NCI-H460 (cell line): ENCODE measurements at regions not wholly inside any gene's neighbourhood (a gene's known extent, or its start where the extent isn't known, plus 50 kb on each side); places are given as distances from the start of the nearest gene placed in this dataset.

ENCODE experiments used
- DNase-seq: peaks from one replicate; pipeline ENCODE4 v3.0.0-alpha.2; 2016; ENCODE audit warnings: low read depth; ENCODE audit errors: extremely low read depth

DNA sequence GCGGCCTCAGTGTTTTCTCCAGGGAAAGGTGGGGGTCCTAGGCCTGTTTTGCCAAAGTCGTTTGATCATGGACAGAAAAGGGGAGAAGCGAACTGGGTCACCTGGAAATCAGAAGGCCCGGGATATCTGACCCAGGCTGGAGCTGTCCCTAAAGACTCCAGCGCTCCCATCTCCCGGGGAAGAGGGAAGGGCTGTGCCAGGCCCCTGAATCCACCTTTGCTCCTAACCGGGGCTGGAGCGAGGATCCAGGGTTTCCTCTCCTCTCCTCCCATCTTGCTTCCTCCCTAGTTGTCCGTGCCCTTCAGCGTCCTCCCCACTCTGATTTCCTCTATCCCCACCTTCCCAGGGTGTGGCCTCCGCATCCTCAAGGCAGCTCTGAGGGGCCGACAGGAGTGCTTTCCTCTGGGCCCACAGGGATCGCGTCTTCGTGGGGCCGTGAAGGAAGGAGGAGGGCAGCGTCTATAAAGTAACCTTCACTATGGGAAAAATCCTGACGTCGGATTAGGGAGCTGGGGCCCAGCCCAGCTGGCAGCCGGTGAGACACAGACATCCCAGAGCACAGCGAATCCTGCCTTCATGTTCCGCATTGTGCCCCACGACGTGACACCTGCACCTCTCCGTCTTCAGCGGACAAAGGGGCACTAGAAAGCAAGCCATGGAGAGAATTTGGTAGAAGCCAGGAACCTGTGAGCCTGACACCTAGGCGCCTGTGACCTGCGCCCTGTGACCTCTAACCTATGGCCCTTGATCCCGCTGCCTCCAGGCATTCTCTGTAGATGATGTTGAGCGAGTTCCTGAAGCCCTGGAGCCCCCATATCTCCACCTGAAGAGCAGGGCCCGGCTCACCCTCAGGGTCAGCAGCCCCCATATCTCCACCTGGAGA is 212.7 kb upstream of the SALL3 start:
- DNase-seq = no peak

GRCh38 chr18:78767648-78768071 is 212.0 kb upstream of the SALL3 start:
- no peak for DNase-seq

DNA sequence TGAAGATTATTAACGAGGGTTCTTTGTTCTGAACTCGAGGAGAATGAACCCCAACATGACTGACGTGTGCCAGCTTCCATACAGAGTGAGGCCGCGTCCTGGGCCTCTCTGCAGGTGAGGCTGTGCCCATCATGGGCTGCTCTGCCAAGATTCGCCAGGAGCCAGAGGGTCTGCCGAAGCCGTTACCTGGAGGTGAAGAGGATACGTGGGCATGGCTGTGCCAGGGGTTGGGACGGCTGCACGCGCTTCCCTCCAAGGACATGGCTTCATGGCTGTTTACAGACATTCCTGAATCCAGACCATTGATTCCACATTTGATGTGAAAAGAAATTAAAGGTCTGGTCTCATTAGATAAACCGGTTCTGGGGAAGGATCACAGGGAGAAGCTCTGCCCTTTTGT is 211.4 kb upstream of the SALL3 start:
- no peak for DNase-seq

- no peak for DNase-seq
These were observed 210.7 kb upstream of the SALL3 start for GRCh38 chr18:78768656-78769501.

DNA sequence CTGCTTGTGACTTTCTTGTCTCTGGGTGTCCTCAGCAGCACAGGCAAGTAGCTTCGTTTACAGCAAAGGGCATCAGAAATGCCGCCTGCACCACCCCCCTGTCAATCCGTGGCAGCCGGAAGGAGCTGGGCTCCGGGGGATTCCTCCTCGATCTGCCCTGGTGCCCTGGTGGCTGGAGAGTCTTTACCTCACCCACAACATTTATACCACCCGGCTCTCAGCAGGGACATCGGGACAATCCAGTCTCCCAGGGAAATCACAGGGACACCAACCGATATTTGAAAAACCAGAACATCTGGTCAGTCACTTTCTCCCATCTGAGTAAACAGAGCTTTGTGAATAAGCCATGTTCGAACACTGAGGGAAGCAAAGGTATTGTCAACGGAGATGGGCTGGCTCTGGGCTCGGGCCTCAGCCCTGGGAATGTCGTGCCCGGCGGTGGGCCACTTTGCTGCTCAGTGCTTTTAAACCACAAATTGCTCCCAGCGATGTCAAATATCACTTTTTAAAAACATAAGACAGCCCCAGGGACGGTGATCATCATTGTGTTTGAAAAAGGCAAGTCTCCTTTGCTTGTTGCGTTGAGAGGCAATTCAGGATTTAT is 210.0 kb upstream of the SALL3 start:
- DNase-seq = no peak

- DNase-seq = no peak
These were observed 209.3 kb upstream of the SALL3 start for GRCh38 chr18:78770139-78770822.

GRCh38 chr18:78770823-78771139 is 208.8 kb upstream of the SALL3 start:
- DNase-seq = no peak

- DNase-seq = no peak
These were observed 207.9 kb upstream of the SALL3 start for GRCh38 chr18:78771496-78772359.

DNA sequence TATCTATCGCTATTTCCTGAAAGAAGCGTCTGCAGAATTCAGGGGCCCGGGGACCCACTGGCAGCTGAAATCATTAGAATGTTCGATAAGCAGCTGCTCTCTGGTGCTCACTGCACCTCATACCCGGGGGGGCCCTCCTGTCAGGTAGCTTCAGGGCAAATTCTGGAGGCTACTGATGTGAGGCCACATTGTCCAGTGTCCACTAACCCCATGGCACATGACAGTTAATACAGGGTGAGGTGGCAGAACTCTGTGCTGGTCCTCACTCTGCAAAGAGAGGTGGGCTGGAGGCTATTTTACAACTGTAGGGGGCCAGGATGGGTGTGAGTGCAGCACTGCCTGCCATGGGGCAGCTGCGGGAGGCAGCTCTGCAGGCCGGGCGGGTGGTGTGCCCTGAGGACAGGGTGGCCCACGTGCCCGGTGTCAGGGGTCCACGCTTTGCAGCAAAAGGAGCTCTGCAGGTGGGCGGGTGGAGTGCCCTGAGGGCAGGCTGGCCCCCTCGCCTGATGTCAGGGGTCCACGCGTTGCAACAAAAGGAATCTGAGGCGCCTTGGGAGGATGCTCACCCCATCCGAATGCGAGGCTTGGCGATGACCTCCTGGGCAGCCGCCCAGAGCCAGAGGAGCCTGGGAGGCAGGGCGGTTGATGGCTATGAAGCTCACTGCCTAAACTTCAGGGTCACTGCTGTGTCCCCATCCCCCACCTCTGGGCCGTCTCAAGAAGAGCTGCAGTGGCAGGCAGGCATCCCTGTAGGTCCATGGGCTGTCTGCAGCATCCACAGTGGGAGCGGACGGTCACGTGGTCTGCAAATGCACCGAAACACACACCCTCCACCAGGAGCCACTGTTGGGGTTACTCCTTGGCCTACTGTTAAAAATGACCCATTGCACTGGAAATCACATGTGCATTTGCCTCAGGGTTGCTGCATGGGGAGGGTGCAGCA is 207.0 kb upstream of the SALL3 start:
- DNase-seq = no peak

- DNase-seq = no peak
These were observed 206.3 kb upstream of the SALL3 start for GRCh38 chr18:78773303-78773755.

- DNase-seq = no peak
These were observed 205.8 kb upstream of the SALL3 start for GRCh38 chr18:78773819-78774218.

DNA sequence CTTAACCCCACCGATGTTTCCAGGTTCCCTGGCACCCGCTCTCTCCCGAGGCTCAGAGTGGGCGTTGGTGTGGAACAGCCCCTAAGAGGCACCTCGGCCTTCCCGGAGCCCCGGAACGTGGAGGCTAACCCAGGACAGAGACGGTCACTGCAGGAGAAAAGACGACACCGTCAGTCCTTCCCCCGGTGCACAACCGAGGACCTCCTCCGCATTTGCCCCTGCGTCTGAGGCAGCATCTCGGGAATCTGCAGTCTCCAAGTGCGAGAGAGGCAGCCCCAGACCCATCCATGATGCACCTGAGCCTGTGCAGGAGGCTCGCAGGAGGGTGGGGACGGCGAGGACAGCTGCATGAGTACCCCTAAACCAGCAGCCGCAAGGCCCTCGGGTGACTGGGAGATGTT is 204.9 kb upstream of the SALL3 start:
- no peak for DNase-seq

- DNase-seq = no peak
These were observed 203.5 kb upstream of the SALL3 start for GRCh38 chr18:78776151-78776550.

- no peak for DNase-seq
These were observed 202.8 kb upstream of the SALL3 start for GRCh38 chr18:78776706-78777285.

DNA sequence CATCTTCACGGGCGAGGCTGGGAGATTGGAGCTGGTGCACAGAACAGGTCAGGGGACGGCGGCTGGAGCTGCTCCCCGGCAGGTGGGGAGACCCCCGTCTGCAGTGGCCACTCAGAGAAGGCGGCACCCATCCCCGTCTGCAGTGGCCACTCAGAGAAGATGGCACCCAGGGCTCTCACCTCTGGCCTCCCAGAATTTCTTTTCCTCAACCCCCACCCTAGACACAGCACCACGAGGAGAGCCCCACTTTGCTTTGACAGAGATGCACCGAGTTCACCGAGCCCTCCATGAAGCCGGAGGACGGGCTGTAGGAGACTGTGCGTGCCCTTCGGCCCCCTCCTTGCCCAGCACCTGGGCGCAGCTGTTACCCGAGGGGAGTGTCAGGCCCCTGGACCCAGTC is 201.6 kb upstream of the SALL3 start:
- DNase-seq = no peak

- DNase-seq = no peak
These were observed 201.0 kb upstream of the SALL3 start for GRCh38 chr18:78778651-78779050.

DNA sequence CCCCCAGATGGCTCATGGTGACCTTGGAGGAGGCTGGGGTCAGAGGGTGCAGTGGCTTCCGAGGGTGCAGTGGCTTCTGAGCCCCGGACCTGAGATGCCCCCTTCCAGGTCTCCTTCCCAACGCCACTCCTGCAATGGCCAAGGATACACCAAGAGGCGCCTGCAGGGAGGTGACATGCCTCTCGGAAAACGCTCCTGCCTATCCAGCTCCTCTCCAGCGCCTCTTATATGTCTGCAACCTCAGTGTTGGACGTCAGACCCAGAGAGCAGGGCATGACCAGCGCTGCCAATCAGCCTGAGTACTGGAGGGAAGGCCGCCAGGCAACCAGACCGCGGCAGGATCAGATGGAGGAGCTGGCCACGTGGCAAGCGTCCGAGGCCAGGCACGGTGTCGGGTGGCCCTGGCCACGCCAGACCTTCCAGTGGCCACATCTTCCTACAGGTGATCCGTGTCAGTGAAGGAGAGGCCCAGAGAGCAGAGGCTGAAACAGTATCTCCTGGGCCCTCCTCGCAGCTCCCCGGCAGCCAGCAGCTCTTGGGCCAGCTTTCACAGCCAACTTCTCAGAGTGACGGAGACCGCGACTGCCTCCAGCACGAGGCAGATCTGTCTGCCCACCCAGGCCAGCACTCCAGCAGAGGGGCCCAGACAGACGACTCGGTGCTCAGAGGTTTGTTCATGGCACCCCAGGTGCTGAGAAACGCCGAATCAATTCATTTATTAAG is 199.5 kb upstream of the SALL3 start:
- no peak for DNase-seq
